HCT116 (cell line): ENCODE measurements at regions not wholly inside any gene's neighbourhood (a gene's known extent, or its start where the extent isn't known, plus 50 kb on each side); places are given as distances from the start of the nearest gene placed in this dataset.

ENCODE experiments used
- ATAC-seq: fragments of 200-7000 bp; cut with Tn5 transposase; 2 replicates; pipeline ENCODE4 v1.9.1; 2020; ENCODE audit warnings: mild to moderate bottlenecking, moderate library complexity
- BruUV-seq: library from RNA; stranded (reverse); fragments of 400-500 nt; replicated peaks from 2 replicates; lab custom pipeline; 2021; lab: Mats Ljungman, UMichigan
- CTCF ChIA-PET: fragments of 300-600 bp; sonication (Branson Sonifier 250); formaldehyde crosslinking; loops from one replicate; lab custom pipeline; 2021; ENCODE audit warnings: antibody characterized with exemption; lab: Charles Lee
- POLR2A ChIA-PET: fragments of 300-600, 350-600 bp; sonication (Branson Sonifier 250); formaldehyde crosslinking; loops from one replicate; lab custom pipeline; 2021; ENCODE audit warnings: antibody characterized with exemption; lab: Charles Lee
- RAD21 ChIA-PET, 2 experiments: fragments of 300-600 bp; sonication (Branson Sonifier 250); formaldehyde crosslinking; loops; one replicate each; lab custom pipeline; 2023; ENCODE audit warnings: low total read pairs in 2 of 2; ENCODE audit not compliant: uncharacterized antibody in 2 of 2, unreplicated experiment in 2 of 2, low non-redundant PET in 1 of 2; lab: Charles Lee
- DNase-seq: peaks from one replicate; pipeline ENCODE4 v3.0.0-alpha.2; 2010; ENCODE audit warnings: low read depth, low spot score
- H2AFZ ChIP-seq: fragments of 200-600 bp; shearing (Covaris generic), sonication (generic); 2 replicates; pipeline ENCODE4 v1.6.1; 2017; ENCODE audit warnings: low read depth, mixed run types, mixed read lengths, antibody characterized with exemption, low read length; ENCODE audit not compliant: poor library complexity, severe bottlenecking
- H3K27ac ChIP-seq: 2 replicates; pipeline ENCODE4 v1.5.1; 2012; ENCODE audit warnings: low read depth, low read length
- H3K27me3 ChIP-seq: fragments of 200-600 bp; sonication (generic); 2 replicates; pipeline ENCODE4 v1.6.1; 2016; ENCODE audit warnings: mixed run types, low read length, mixed read lengths; ENCODE audit not compliant: insufficient read depth
- H3K36me3 ChIP-seq, 2 experiments: fragments of 200-500 bp in 1 of 2; fragments of 200-600 bp in 1 of 2; sonication (Bioruptor generic) in 1 of 2; sonication (generic) in 1 of 2; 2 replicates each; pipeline versions ENCODE4 v1.5.1 to v1.6.1; 2014 to 2016; ENCODE audit warnings: low read length in 2 of 2, inconsistent platforms in 1 of 2, mixed read lengths in 1 of 2, mixed run types in 1 of 2; ENCODE audit not compliant: insufficient read depth in 2 of 2, control insufficient read depth in 1 of 2
- H3K4me1 ChIP-seq, 2 experiments: fragments of 200-600 bp in 1 of 2; sonication (generic) in 1 of 2; 2 replicates each; pipeline versions ENCODE4 v1.5.1 to v1.6.1; 2012 to 2017; ENCODE audit warnings: low read length in 2 of 2, inconsistent platforms in 1 of 2, mild to moderate bottlenecking in 1 of 2, mixed read lengths in 1 of 2, mixed run types in 1 of 2, moderate library complexity in 1 of 2; ENCODE audit not compliant: insufficient read depth in 2 of 2, control insufficient read depth in 1 of 2
- H3K4me2 ChIP-seq: fragments of 200-600 bp; sonication (generic); 2 replicates; pipeline ENCODE4 v1.6.1; 2017; ENCODE audit warnings: mixed run types, low read length, mixed read lengths
- H3K4me3 ChIP-seq, 2 experiments: fragments of 200-600 bp in 1 of 2; sonication (generic) in 1 of 2; replicated peaks in 1 of 2; 2 replicates each; pipeline ENCODE4 v1.5.1; 2011 to 2016; ENCODE audit warnings: low read length in 2 of 2, control low read depth in 1 of 2, low read depth in 1 of 2, mild to moderate bottlenecking in 1 of 2, mixed read lengths in 1 of 2, mixed run types in 1 of 2
- H3K79me2 ChIP-seq: fragments of 200-600 bp; sonication (generic); 2 replicates; pipeline ENCODE4 v1.6.1; 2017; ENCODE audit warnings: mild to moderate bottlenecking, mixed run types, low read length, moderate library complexity, mixed read lengths; ENCODE audit not compliant: insufficient read depth
- H3K9ac ChIP-seq: fragments of 200-600 bp; sonication (generic); 2 replicates; pipeline ENCODE4 v1.6.1; 2016; ENCODE audit warnings: low read length, mixed read lengths
- H3K9me2 ChIP-seq: fragments of 200-600 bp; sonication (generic), shearing (Covaris generic); 2 replicates; pipeline ENCODE4 v1.6.1; 2017; ENCODE audit warnings: mixed run types, mild to moderate bottlenecking, moderate library complexity; ENCODE audit not compliant: insufficient read depth
- H3K9me3 ChIP-seq, 2 experiments: fragments of 200-500 bp in 1 of 2; fragments of 200-600 bp in 1 of 2; sonication (Bioruptor generic) in 1 of 2; sonication (generic) in 1 of 2; 2 replicates each; pipeline ENCODE4 v1.6.1; 2014 to 2017; ENCODE audit warnings: low read length in 2 of 2, mixed read lengths in 2 of 2, inconsistent platforms in 1 of 2, low read depth in 1 of 2, mild to moderate bottlenecking in 1 of 2, mixed run types in 1 of 2, moderate library complexity in 1 of 2; ENCODE audit not compliant: control insufficient read depth in 1 of 2, insufficient read depth in 1 of 2
- H4K20me1 ChIP-seq: fragments of 200-600 bp; sonication (generic), shearing (Covaris generic); 2 replicates; pipeline ENCODE4 v1.6.1; 2017; ENCODE audit warnings: mixed run types, mild to moderate bottlenecking, moderate library complexity; ENCODE audit not compliant: insufficient read depth
- CEBPB ChIP-seq: IDR thresholded peaks from 2 replicates; pipeline ENCODE4 v1.6.1; 2012; ENCODE audit warnings: low read depth
- FOSL1 ChIP-seq: IDR thresholded peaks from 2 replicates; pipeline ENCODE4 v1.6.1; 2012; ENCODE audit warnings: low read depth
- JUND ChIP-seq: IDR thresholded peaks from 2 replicates; pipeline ENCODE4 v1.6.1; 2012
- POLR2A ChIP-seq: IDR thresholded peaks from 2 replicates; pipeline ENCODE4 v1.7.0; 2011; ENCODE audit warnings: borderline replicate concordance; ENCODE audit not compliant: insufficient read depth, insufficient read length; ENCODE audit errors: extremely low read depth
- SP1 ChIP-seq: IDR thresholded peaks from 2 replicates; pipeline ENCODE4 v1.6.1; 2012; ENCODE audit warnings: low read depth
- SRF ChIP-seq: IDR thresholded peaks from 2 replicates; pipeline ENCODE4 v1.6.1; 2012; ENCODE audit warnings: low read depth
- TCF7L2 ChIP-seq: IDR thresholded peaks from 2 replicates; pipeline ENCODE4 v1.7.0; 2011; ENCODE audit warnings: borderline replicate concordance, inconsistent platforms; ENCODE audit not compliant: insufficient read depth, insufficient read length; ENCODE audit errors: extremely low read depth
- YY1 ChIP-seq: IDR thresholded peaks from 2 replicates; pipeline ENCODE4 v1.6.1; 2011; ENCODE audit warnings: low read length, low read depth, moderate library complexity, mild to moderate bottlenecking; ENCODE audit not compliant: insufficient replicate concordance; ENCODE audit errors: extremely low read depth
- ZFX ChIP-seq: fragments of 450-650 bp; IDR thresholded peaks from 2 replicates; pipeline ENCODE4 v1.6.1; 2017
- intact Hi-C: fragments of 100-400 bp; cut with micrococcal nuclease; formaldehyde crosslinking; loops from 2 replicates; pipeline ENCODE4 v1.10.0; 2022
- TF ChIP-seq, protein P1 (sequence below): IDR thresholded peaks from 2 replicates; pipeline ENCODE4 v1.6.1; 2012; ENCODE audit warnings: low read depth
- TF ChIP-seq, protein P2 (sequence below): IDR thresholded peaks from 2 replicates; pipeline ENCODE4 v1.6.1; 2012
- TF ChIP-seq, protein P3 (sequence below): IDR thresholded peaks from 2 replicates; pipeline ENCODE4 v1.6.1; 2011; ENCODE audit warnings: mild to moderate bottlenecking, low read length, moderate library complexity; ENCODE audit not compliant: insufficient replicate concordance; ENCODE audit errors: extremely low read depth
- TF ChIP-seq, protein P4 (sequence below): IDR thresholded peaks from 2 replicates; pipeline ENCODE4 v1.6.1; 2012

DNA sequence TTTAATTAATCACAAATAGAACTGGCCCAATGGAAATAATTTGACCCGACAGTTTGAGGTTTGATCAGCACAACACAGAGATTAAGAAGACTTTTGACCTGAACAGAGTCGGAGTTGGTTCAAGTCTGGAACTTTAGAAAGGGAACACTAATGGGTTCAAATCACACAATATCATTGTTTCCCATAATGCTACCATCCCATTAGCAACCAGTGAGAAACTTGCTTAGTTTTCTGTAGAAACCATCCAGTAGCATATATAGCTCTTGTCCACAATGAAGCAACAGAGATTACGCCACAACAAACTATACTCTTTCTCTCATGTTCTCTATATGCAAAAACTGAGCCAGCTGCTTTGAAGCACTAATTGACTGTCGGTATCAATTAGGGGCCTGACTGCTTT, 376.9 kb upstream of the SPRY2 start:
- intact Hi-C loops: no loop called here
- DNase-seq: no peak
- no peak for ATAC-seq
- CTCF ChIA-PET: no interaction called here
- H3K27me3 ChIP-seq: no peaks in the 10 kb centered on the region
- BruUV-seq: no TSS peak
- H3K4me3 ChIP-seq: no peak overlapping the region
- no peak overlapping the region for H3K4me2 ChIP-seq
- H3K4me1 ChIP-seq: no peaks in the 10 kb centered on the region
- H4K20me1 ChIP-seq: no peaks in the 10 kb centered on the region
- no peaks in the 10 kb centered on the region for H3K79me2 ChIP-seq
- POLR2A ChIA-PET: no interaction called here
- no peak overlapping the region for H3K9ac ChIP-seq
- H3K27ac ChIP-seq: no peak overlapping the region
- TF ChIP-seq, protein P1, sequence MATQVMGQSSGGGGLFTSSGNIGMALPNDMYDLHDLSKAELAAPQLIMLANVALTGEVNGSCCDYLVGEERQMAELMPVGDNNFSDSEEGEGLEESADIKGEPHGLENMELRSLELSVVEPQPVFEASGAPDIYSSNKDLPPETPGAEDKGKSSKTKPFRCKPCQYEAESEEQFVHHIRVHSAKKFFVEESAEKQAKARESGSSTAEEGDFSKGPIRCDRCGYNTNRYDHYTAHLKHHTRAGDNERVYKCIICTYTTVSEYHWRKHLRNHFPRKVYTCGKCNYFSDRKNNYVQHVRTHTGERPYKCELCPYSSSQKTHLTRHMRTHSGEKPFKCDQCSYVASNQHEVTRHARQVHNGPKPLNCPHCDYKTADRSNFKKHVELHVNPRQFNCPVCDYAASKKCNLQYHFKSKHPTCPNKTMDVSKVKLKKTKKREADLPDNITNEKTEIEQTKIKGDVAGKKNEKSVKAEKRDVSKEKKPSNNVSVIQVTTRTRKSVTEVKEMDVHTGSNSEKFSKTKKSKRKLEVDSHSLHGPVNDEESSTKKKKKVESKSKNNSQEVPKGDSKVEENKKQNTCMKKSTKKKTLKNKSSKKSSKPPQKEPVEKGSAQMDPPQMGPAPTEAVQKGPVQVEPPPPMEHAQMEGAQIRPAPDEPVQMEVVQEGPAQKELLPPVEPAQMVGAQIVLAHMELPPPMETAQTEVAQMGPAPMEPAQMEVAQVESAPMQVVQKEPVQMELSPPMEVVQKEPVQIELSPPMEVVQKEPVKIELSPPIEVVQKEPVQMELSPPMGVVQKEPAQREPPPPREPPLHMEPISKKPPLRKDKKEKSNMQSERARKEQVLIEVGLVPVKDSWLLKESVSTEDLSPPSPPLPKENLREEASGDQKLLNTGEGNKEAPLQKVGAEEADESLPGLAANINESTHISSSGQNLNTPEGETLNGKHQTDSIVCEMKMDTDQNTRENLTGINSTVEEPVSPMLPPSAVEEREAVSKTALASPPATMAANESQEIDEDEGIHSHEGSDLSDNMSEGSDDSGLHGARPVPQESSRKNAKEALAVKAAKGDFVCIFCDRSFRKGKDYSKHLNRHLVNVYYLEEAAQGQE: no peak
- no peak for TF ChIP-seq POLR2A
- no peak for TF ChIP-seq JUND
- TF ChIP-seq, protein P2, sequence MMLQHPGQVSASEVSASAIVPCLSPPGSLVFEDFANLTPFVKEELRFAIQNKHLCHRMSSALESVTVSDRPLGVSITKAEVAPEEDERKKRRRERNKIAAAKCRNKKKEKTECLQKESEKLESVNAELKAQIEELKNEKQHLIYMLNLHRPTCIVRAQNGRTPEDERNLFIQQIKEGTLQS: no peak
- no peak for TF ChIP-seq YY1
- no peak for TF ChIP-seq ZFX
- no peak for TF ChIP-seq CEBPB
- no peak for TF ChIP-seq SRF
- TF ChIP-seq TCF7L2: no peak
- TF ChIP-seq, protein P3, sequence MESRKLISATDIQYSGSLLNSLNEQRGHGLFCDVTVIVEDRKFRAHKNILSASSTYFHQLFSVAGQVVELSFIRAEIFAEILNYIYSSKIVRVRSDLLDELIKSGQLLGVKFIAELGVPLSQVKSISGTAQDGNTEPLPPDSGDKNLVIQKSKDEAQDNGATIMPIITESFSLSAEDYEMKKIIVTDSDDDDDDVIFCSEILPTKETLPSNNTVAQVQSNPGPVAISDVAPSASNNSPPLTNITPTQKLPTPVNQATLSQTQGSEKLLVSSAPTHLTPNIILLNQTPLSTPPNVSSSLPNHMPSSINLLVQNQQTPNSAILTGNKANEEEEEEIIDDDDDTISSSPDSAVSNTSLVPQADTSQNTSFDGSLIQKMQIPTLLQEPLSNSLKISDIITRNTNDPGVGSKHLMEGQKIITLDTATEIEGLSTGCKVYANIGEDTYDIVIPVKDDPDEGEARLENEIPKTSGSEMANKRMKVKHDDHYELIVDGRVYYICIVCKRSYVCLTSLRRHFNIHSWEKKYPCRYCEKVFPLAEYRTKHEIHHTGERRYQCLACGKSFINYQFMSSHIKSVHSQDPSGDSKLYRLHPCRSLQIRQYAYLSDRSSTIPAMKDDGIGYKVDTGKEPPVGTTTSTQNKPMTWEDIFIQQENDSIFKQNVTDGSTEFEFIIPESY: no peak
- TF ChIP-seq, protein P4, sequence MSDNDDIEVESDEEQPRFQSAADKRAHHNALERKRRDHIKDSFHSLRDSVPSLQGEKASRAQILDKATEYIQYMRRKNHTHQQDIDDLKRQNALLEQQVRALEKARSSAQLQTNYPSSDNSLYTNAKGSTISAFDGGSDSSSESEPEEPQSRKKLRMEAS: no peak
- TF ChIP-seq SP1: no peak
- no peak for TF ChIP-seq FOSL1
- H3K36me3 ChIP-seq: no peaks in the 10 kb centered on the region
- RAD21 ChIA-PET: no interaction called here
- no peaks in the 10 kb centered on the region for H3K9me3 ChIP-seq
- no peak overlapping the region for H2AFZ ChIP-seq
- no peaks in the 10 kb centered on the region for H3K9me2 ChIP-seq
